ENCODE measurements at regions not wholly inside any gene's neighbourhood (a gene's known extent, or its start where the extent isn't known, plus 50 kb on each side); places are given as distances from the start of the nearest gene placed in this dataset.
A peak's percentile ranks its signal among the peaks of the same experiment; 100 is the strongest.

DNA sequence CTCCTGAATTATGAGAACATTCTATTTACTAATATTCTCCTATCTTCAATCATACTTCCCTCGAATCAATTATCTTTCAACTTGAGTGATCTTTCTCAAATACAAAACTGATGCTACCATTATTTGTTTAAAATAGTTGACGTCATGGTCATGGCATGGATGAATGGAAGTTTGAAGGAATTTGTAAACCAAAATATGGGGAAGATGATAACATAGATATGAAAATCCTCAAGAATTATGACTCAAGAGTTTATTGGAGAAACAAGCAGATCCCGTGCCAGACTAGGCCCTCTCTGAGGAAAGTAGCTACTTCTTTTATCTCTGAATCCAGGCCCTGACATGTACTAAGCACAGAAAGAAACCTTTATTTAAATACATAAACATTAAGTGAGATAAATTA is 270.4 kb upstream of the MC4R start:
- TF ChIP-seq, protein P1, sequence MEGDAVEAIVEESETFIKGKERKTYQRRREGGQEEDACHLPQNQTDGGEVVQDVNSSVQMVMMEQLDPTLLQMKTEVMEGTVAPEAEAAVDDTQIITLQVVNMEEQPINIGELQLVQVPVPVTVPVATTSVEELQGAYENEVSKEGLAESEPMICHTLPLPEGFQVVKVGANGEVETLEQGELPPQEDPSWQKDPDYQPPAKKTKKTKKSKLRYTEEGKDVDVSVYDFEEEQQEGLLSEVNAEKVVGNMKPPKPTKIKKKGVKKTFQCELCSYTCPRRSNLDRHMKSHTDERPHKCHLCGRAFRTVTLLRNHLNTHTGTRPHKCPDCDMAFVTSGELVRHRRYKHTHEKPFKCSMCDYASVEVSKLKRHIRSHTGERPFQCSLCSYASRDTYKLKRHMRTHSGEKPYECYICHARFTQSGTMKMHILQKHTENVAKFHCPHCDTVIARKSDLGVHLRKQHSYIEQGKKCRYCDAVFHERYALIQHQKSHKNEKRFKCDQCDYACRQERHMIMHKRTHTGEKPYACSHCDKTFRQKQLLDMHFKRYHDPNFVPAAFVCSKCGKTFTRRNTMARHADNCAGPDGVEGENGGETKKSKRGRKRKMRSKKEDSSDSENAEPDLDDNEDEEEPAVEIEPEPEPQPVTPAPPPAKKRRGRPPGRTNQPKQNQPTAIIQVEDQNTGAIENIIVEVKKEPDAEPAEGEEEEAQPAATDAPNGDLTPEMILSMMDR (IDR thresholded peaks at IDR 0.05; ENCODE audit: insufficient read depth, low read depth, low read length, missing control alignments): no peak
- no peak overlapping the region for H3K4me3 ChIP-seq (ENCODE audit: low read depth, low read length)
- no peak for DNase-seq (ENCODE audit: low read depth)

DNA sequence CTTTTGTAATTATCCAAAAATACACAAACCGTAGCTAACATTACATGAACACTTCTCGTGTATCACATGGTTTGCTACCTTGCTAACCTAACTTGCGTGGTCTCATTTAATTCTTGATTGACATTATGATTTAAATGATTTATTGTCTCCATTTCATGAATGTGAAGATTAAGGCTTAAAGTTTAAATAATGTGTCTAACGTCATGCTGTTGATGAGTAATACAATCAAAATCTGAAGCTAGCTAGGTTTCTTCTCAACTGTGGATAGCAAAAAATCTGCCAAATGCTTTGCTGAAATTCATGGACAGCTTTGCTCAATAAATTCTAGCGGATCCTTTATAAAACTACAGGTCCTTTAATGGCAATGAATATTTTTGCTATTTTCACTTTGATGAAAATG is 274.1 kb upstream of the MC4R start:
- no peak for DNase-seq (ENCODE audit: low read depth)
- TF ChIP-seq, protein P1 (IDR thresholded peaks at IDR 0.05; ENCODE audit: insufficient read depth, low read depth, low read length, missing control alignments): no peak
- H3K4me3 ChIP-seq (ENCODE audit: low read depth, low read length): no peak overlapping the region

DNA sequence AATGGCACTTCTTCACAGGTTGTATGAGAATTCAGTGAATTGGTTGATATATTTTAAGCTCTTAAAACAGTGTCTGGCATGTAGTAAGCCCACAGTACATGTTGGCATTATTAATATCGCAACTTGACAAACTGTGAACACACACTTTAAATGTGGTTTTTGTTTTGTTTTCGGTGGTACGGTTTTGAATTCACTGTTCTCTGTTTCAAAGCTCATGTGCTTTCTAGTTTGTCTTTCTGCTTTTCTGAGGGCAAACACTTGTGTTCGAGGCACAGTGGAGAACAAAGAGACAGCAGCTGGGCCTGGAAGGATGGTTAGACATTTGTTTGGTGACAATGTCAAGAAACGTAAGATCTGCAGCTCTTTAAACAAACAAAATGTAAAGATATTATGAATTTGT is 276.5 kb upstream of the MC4R start:
- TF ChIP-seq, protein P1 (IDR thresholded peaks at IDR 0.05; ENCODE audit: insufficient read depth, low read depth, low read length, missing control alignments): no peak
- DNase-seq (ENCODE audit: low read depth): peak; percentile 54
- no peak overlapping the region for H3K4me3 ChIP-seq (ENCODE audit: low read depth, low read length)

DNA sequence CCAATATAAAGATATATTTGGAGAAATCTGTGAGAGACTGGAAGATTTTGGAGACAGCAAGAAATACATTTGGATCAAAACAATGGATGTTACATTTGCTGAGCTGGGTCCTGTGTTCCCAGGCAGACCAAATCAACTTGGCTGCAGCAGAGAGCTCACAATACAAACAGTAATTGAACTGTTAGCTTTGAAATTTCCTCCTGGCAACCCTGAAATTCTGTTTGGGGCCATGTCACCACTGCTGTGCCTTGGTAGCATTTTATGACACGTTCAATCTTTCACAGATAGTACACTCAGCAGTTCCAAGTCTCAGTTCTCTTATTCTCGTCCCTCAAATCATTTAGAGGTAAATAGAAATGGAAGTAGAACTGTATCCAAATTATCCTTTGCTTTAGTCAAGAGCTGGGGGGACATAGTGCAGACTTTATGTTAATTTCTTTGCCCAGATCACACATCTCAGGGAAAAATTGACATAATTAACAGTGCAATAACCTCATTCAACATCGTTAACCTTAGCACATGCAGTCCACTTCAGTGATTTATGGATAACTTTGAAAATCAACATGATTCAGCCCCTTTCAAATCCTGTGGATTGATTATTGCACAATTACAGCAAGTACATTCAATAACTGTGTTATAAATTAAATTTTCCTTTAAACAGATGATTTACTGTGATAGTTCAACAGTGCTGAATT is 277.4 kb upstream of the MC4R start:
- DNase-seq (ENCODE audit: low read depth): no peak
- TF ChIP-seq, protein P1 (IDR thresholded peaks at IDR 0.05; ENCODE audit: insufficient read depth, low read depth, low read length, missing control alignments): no peak
- H3K4me3 ChIP-seq (ENCODE audit: low read depth, low read length): no peak overlapping the region

DNA sequence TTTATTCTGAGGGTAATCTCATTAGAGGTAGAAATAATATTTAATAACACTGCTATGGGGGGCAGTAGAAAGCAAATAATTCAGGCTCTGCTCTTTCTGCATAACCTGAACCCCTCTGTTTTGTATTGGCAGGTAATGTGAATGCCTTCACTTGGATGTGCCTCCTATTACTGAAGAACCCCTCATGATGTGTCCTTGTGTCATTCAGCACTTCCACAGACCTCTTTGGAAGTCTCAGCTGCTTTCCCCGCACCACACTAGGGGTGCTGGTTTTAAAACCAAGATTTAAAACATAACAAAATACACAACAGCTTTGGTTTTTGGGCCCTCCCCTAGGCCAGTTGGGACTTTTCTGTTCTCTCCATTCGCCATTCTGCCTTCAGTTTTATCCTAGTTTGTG is 281.7 kb upstream of the MC4R start:
- H3K4me3 ChIP-seq (ENCODE audit: low read depth, low read length): no peak overlapping the region
- DNase-seq (ENCODE audit: low read depth): no peak
- TF ChIP-seq, protein P1 (IDR thresholded peaks at IDR 0.05; ENCODE audit: insufficient read depth, low read depth, low read length, missing control alignments): no peak

DNA sequence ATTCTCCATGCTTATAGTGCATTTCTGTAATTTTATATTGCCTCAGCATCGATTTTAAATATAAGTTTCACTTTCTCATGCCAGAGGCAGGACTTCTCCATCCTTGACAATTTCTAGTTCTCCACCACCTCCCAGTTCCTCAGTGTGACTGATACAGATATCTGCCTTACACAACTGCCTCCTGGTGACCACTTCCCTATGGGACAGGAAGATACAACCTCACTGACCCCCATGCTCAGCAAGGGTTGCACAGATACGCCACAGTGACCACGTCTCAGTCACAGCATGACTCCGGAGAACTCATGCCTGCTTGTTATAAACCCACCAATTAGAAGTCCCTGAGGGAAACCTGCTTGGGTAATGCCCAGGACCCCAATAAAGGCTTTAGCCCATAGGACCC is 284.0 kb upstream of the MC4R start:
- TF ChIP-seq, protein P1 (IDR thresholded peaks at IDR 0.05; ENCODE audit: insufficient read depth, low read depth, low read length, missing control alignments): no peak
- no peak for DNase-seq (ENCODE audit: low read depth)
- no peak overlapping the region for H3K4me3 ChIP-seq (ENCODE audit: low read depth, low read length)

DNA sequence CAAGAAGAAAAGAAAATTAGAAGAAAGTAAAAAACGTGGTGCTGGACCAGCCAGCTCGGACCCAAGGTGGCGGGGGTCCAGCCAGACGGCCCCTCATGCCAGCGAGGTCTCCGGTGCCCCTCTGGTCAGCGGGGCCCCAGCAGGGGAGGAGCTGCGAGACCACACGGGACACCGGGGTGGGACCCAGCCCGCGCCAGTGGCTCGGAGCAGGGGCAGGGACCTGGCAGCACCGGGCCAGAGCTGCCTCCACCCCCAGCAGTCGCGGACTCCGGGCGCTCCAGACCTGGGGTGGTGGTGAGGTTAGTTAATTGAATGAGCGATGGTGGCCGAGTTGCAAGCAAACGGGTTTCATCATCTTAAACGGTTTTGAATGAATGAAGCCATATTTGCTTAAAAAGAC is 289.9 kb upstream of the MC4R start:
- H3K4me3 ChIP-seq (ENCODE audit: low read depth, low read length): no peak overlapping the region
- DNase-seq (ENCODE audit: low read depth): no peak
- TF ChIP-seq, protein P1 (IDR thresholded peaks at IDR 0.05; ENCODE audit: insufficient read depth, low read depth, low read length, missing control alignments): no peak
